GM12878 (cell line): ENCODE measurements at regions not wholly inside any gene's neighbourhood (a gene's known extent, or its start where the extent isn't known, plus 50 kb on each side); places are given as distances from the start of the nearest gene placed in this dataset.

Experiments used
- ATAC-seq: fragments of 200-7000 bp; cut with Tn5 transposase; 3 replicates; pipeline ENCODE4 v1.9.1; 2020; ENCODE audit warnings: mild to moderate bottlenecking, moderate library complexity
- BruUV-seq: library from RNA; stranded (reverse); fragments of 400-500 nt; replicated peaks from 2 replicates; lab custom pipeline; 2021; lab: Mats Ljungman, UMichigan
- CTCF ChIA-PET: fragments of 300-600 bp; sonication (Branson Sonifier 250); formaldehyde crosslinking; extraction: SDS; loops from one replicate; lab custom pipeline; 2021; ENCODE audit warnings: inconsistent platforms; lab: Yijun Ruan, JAX
- POLR2A ChIA-PET: fragments of 350-600 bp; formaldehyde crosslinking; extraction: SDS; loops from one replicate; lab custom pipeline; 2021; ENCODE audit warnings: inconsistent platforms; lab: Charles Lee
- RAD21 ChIA-PET: fragments of 300-600 bp; sonication (Branson Sonifier 250); formaldehyde crosslinking; loops from one replicate; lab custom pipeline; 2023; ENCODE audit warnings: antibody characterized with exemption; ENCODE audit not compliant: unreplicated experiment; lab: Charles Lee
- SMC1A ChIA-PET: fragments of 300-600 bp; sonication (Branson Sonifier 250); formaldehyde crosslinking; loops from one replicate; lab custom pipeline; 2023; ENCODE audit not compliant: unreplicated experiment, uncharacterized antibody; lab: Charles Lee
- DNase-seq: peaks from one replicate; pipeline ENCODE4 v3.0.0-alpha.2; 2011; ENCODE audit warnings: low read depth, low spot score
- FAIRE-seq: peaks from 3 replicates; lab custom pipeline; 2011; peaks lifted over from hg19 to GRCh38; lab: Jason Lieb, UNC
- H2AFZ ChIP-seq: 2 replicates; pipeline ENCODE4 v1.6.0; 2011; ENCODE audit warnings: low read depth, low read length, control low read depth; ENCODE audit not compliant: control insufficient read depth
- H3K27ac ChIP-seq: 2 replicates; pipeline ENCODE4 v1.5.1; 2011; ENCODE audit warnings: control low read depth; ENCODE audit not compliant: control insufficient read depth, insufficient read depth
- H3K27me3 ChIP-seq, 2 experiments: replicated peaks in 1 of 2; 2 replicates each; pipeline versions ENCODE4 v1.6.0 to v1.6.1; 2011; ENCODE audit warnings: low read length in 1 of 2; ENCODE audit not compliant: control insufficient read depth in 2 of 2, insufficient read depth in 2 of 2
- H3K36me3 ChIP-seq, 2 experiments: 2 replicates each; pipeline ENCODE4 v1.5.1; 2011; ENCODE audit warnings: low read length in 1 of 2; ENCODE audit not compliant: control insufficient read depth in 2 of 2, insufficient read depth in 2 of 2
- H3K4me1 ChIP-seq: 2 replicates; pipeline ENCODE4 v1.6.1; 2011; ENCODE audit warnings: mild to moderate bottlenecking, low read length, moderate library complexity, mixed read lengths; ENCODE audit not compliant: control insufficient read depth, insufficient read depth
- H3K4me2 ChIP-seq: 2 replicates; pipeline ENCODE4 v1.6.0; 2011; ENCODE audit warnings: control low read depth; ENCODE audit not compliant: control insufficient read depth, insufficient read depth
- H3K4me3 ChIP-seq: fragments of 200-600 bp; sonication (generic); 2 replicates; pipeline ENCODE4 v1.5.1; 2016
- H3K79me2 ChIP-seq: 2 replicates; pipeline ENCODE4 v1.6.0; 2011; ENCODE audit warnings: low read length; ENCODE audit not compliant: control insufficient read depth, insufficient read depth
- H3K9ac ChIP-seq: 2 replicates; pipeline ENCODE4 v1.8.0; 2011; ENCODE audit warnings: low read length, control low read depth, mixed read lengths; ENCODE audit not compliant: control insufficient read depth, insufficient read depth
- H3K9me3 ChIP-seq: replicated peaks from 3 replicates; pipeline ENCODE4 v1.5.1; 2011; ENCODE audit warnings: mild to moderate bottlenecking, low read length; ENCODE audit not compliant: control insufficient read depth, insufficient read depth
- H4K20me1 ChIP-seq: 2 replicates; pipeline ENCODE4 v1.6.0; 2011; ENCODE audit not compliant: control insufficient read depth, insufficient read depth
- CBX5 ChIP-seq: sonication (generic); IDR thresholded peaks from 2 replicates; pipeline ENCODE4 v1.6.1; 2016; ENCODE audit warnings: low read depth, moderate library complexity, mild to moderate bottlenecking, inconsistent platforms
- KAT2A ChIP-seq: conservative IDR thresholded peaks from 2 replicates; pipeline ENCODE4 v1.6.1; 2011; ENCODE audit warnings: low read depth, low read length; ENCODE audit not compliant: control insufficient read depth
- LARP7 ChIP-seq: fragments of 450-650 bp; IDR thresholded peaks from 2 replicates; pipeline ENCODE4 v1.6.1; 2017; ENCODE audit warnings: mild to moderate bottlenecking
- TCF12 ChIP-seq: IDR thresholded peaks from 2 replicates; pipeline ENCODE4 v1.6.1; 2011; ENCODE audit warnings: low read depth, mild to moderate bottlenecking, low read length
- TCF7 ChIP-seq: IDR thresholded peaks from 2 replicates; pipeline ENCODE4 v1.6.1; 2014; ENCODE audit warnings: antibody characterized with exemption, borderline replicate concordance
- WGBS: methylation state at CpG from one replicate; pipeline ENCODE4 v1.1.6; 2016; ENCODE audit warnings: low lambda C conversion rate; ENCODE audit not compliant: insufficient replicate concordance, insufficient coverage; ENCODE audit errors: missing lambda C conversion rate; 5-methylcytosine and 5-hydroxymethylcytosine counted together
- in situ Hi-C: fragments of 300-500 bp; cut with MboI; formaldehyde crosslinking; loops from 9 replicates; pipeline ENCODE4 v1.14.3; 2018; ENCODE audit warnings: mixed read lengths
- intact Hi-C: fragments of 100-400 bp; cut with micrococcal nuclease; formaldehyde crosslinking; loops from one replicate; pipeline ENCODE4 v1.14.2; 2022; ENCODE audit not compliant: unreplicated experiment
- TF ChIP-seq, protein P1 (sequence below): fragments of 450-650 bp; IDR thresholded peaks from 2 replicates; pipeline ENCODE4 v1.6.1; 2017; ENCODE audit warnings: mild to moderate bottlenecking, low read depth, inconsistent platforms; ENCODE audit not compliant: poor library complexity, severe bottlenecking
- TF ChIP-seq, protein P2 (sequence below): IDR thresholded peaks from 2 replicates; pipeline ENCODE4 v1.6.1; 2011; ENCODE audit warnings: low read depth, low read length, improper control_type of control experiment, borderline replicate concordance

DNA sequence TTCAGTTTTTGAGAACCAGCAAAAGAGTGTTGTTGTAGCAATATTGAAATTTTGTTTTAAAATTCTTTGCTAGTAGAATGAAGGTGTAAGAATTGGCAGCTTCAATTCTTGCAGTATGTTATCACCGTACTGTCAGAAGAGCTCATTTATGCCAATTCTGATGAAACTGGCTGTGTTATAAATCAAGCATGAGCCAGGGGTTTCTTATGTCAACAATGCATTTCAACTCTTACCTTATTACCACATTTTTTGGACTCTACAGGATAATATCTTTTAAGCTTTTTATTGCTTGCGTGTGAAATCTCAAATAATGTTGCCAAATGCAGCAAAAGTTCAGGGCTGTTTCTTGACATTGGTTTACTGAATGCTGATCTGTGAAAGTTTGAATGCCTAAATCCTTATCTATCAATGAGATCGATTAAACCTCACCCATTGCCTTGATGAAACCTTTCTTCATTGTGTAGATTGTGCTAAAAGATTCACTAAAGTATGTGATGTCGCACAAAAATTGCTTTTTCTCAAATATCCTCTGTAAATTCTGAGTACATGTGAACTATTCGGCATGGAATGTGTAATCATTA, 1389.3 kb upstream of the ZEB2 start:
- ChIA-PET POLR2A (no interaction called here), CTCF (interaction anchor here (0.6 to 1.2 kb wide), 5 partner anchors 9 to 25 kb away, joined by 3 to 6 read pairs (median 3); no protein-coding TSS in a partner anchor), RAD21 (no interaction called here), SMC1A (interaction anchor here (0.8 kb wide), 1 partner anchor 30 kb away, joined by 3 read pairs; no protein-coding TSS in a partner anchor)
- Histone ChIP-seq H3K27me3 (no peaks in the 10 kb centered on the region), H3K36me3 (no peaks in the 10 kb centered on the region), H3K79me2 (no peaks in the 10 kb centered on the region), H3K4me2 (no peak overlapping the region), H3K27ac (no peak overlapping the region), H3K9ac (no peak overlapping the region), H3K4me3 (no peak overlapping the region), H3K9me3 (no peaks in the 10 kb centered on the region), H2AFZ (no peak overlapping the region), H4K20me1 (no peaks in the 10 kb centered on the region), H3K4me1 (no peaks in the 10 kb centered on the region)
- WGBS = 56% methylated on average over 5 of the region's 5 CpGs
- in situ Hi-C loops = no loop called here
- ATAC-seq (no peak), FAIRE-seq (no peak), DNase-seq (no peak)
- BruUV-seq = no TSS peak
- TF ChIP-seq KAT2A (no peak), TCF7 (no peak), TCF12 (no peak), CBX5 (no peak), LARP7 (no peak)
- TF ChIP-seq, protein P1, sequence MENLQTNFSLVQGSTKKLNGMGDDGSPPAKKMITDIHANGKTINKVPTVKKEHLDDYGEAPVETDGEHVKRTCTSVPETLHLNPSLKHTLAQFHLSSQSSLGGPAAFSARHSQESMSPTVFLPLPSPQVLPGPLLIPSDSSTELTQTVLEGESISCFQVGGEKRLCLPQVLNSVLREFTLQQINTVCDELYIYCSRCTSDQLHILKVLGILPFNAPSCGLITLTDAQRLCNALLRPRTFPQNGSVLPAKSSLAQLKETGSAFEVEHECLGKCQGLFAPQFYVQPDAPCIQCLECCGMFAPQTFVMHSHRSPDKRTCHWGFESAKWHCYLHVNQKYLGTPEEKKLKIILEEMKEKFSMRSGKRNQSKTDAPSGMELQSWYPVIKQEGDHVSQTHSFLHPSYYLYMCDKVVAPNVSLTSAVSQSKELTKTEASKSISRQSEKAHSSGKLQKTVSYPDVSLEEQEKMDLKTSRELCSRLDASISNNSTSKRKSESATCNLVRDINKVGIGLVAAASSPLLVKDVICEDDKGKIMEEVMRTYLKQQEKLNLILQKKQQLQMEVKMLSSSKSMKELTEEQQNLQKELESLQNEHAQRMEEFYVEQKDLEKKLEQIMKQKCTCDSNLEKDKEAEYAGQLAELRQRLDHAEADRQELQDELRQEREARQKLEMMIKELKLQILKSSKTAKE = no peak
- TF ChIP-seq, protein P2, sequence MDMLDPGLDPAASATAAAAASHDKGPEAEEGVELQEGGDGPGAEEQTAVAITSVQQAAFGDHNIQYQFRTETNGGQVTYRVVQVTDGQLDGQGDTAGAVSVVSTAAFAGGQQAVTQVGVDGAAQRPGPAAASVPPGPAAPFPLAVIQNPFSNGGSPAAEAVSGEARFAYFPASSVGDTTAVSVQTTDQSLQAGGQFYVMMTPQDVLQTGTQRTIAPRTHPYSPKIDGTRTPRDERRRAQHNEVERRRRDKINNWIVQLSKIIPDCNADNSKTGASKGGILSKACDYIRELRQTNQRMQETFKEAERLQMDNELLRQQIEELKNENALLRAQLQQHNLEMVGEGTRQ = no peak
- intact Hi-C loops = no loop called here
